ENCODE measurements at regions not wholly inside any gene's neighbourhood (a gene's known extent, or its start where the extent isn't known, plus 50 kb on each side); places are given as distances from the start of the nearest gene placed in this dataset.
A peak's percentile ranks its signal among the peaks of the same experiment; 100 is the strongest.

GRCh38 chr6:44655412-44656342 lies 268.2 kb downstream of the CDC5L start (continued):
- TF ChIP-seq MXD4 (CRISPR knock-in tag; IDR thresholded peaks at IDR 0.05; ENCODE audit: borderline replicate concordance) = no peak
- no peak for TF ChIP-seq ATF2 (CRISPR knock-in tag; IDR thresholded peaks at IDR 0.05; ENCODE audit: borderline replicate concordance, low read depth)
- no peak for TF ChIP-seq NFYB (CRISPR knock-in tag; conservative IDR thresholded peaks at IDR 0.05; ENCODE audit: low read depth)
- TF ChIP-seq E2F4 (CRISPR knock-in tag; IDR thresholded peaks at IDR 0.05; ENCODE audit: borderline replicate concordance, low read depth) = no peak
- no peak for TF ChIP-seq SOX15 (CRISPR knock-in tag; IDR thresholded peaks at IDR 0.05)
- no peak for TF ChIP-seq NR1H2 (CRISPR knock-in tag; IDR thresholded peaks at IDR 0.05)
- TF ChIP-seq ZBTB21 (CRISPR knock-in tag; IDR thresholded peaks at IDR 0.05; ENCODE audit: borderline replicate concordance) = no peak
- no peak for TF ChIP-seq NR2C2 (CRISPR knock-in tag; IDR thresholded peaks at IDR 0.05)
- no peak for TF ChIP-seq TEAD4 (CRISPR knock-in tag; IDR thresholded peaks at IDR 0.05)
- no peak for TF ChIP-seq ATF6 (CRISPR knock-in tag; IDR thresholded peaks at IDR 0.05)
- TF ChIP-seq SMAD3 (CRISPR knock-in tag; IDR thresholded peaks at IDR 0.05; ENCODE audit: borderline replicate concordance) = no peak
- no peak for TF ChIP-seq CREM (CRISPR knock-in tag; IDR thresholded peaks at IDR 0.05)
- no peak for TF ChIP-seq SMAD4 (CRISPR knock-in tag; IDR thresholded peaks at IDR 0.05)
- no peak for TF ChIP-seq AR (CRISPR knock-in tag; IDR thresholded peaks at IDR 0.05)
- 0 out of 2 replicates have a peak, but pooled peaks have one; percentile 20 for TF ChIP-seq NFE2L1 (CRISPR knock-in tag; IDR thresholded peaks at IDR 0.05)

- Mint-ChIP-seq H3K4me3 (no peak overlapping the region), H3K9me3 (peaks cover 7% of the 10 kb centered on the region), H3K27ac (no peak overlapping the region), H3K4me1 (peaks cover 35% of the 10 kb centered on the region), H3K36me3 (peaks cover 3% of the 10 kb centered on the region), H3K27me3 (ENCODE audit: low read depth) (no peaks in the 10 kb centered on the region; the same call in 1 of the 2 replicates)
- POLR2A ChIA-PET = no interaction called here
- no peak for DNase-seq (ENCODE audit: low spot score)
- ATAC-seq = no peak
- CTCF ChIA-PET = interaction anchor here (1.3 to 7.3 kb wide), 13 partner anchors 11 to 1266 kb away, joined by 3 to 97 read pairs (median 11); no protein-coding TSS in a partner anchor
- TF ChIP-seq FOXK1 (CRISPR knock-in tag; IDR thresholded peaks at IDR 0.05) = no peak
- TF ChIP-seq PRRX2 (CRISPR knock-in tag; IDR thresholded peaks at IDR 0.05) = no peak
- no peak for TF ChIP-seq ESRRA (CRISPR knock-in tag; IDR thresholded peaks at IDR 0.05; ENCODE audit: borderline replicate concordance)
- no peak for TF ChIP-seq USF2 (CRISPR knock-in tag; IDR thresholded peaks at IDR 0.05)
- TF ChIP-seq OVOL2 (CRISPR knock-in tag; IDR thresholded peaks at IDR 0.05; ENCODE audit: borderline replicate concordance) = no peak
- no peak for TF ChIP-seq E2F1 (CRISPR knock-in tag; IDR thresholded peaks at IDR 0.05)
- TF ChIP-seq CREB1 (CRISPR knock-in tag; IDR thresholded peaks at IDR 0.05) = no peak
- no peak for TF ChIP-seq JAZF1 (CRISPR knock-in tag; IDR thresholded peaks at IDR 0.05)
These were observed 269.2 kb downstream of the CDC5L start for GRCh38 chr6:44656691-44657090.
